ENCODE measurements at regions not wholly inside any gene's neighbourhood (a gene's known extent, or its start where the extent isn't known, plus 50 kb on each side); places are given as distances from the start of the nearest gene placed in this dataset.

DNA sequence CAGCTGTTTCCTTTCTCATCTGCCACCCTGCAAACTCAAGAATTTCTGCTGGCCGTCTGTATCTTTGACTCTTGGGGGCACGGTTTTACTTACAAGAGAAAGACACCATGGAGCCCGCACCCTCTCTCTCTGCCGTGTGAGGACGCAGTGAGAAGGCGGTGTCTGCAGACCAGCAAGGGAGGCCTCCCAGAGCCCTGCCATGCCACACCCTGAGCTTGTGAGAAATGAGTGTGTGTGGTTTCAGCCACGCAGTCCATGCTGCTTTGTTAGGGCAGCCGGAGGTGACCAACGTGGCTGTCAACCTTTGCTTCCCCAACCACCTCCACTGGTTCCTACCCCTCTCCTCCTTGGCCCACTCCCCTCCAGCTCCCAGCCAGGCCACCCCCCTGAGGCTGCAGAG, 70.1 kb upstream of the NUP50 start:
- TF ChIP-seq ZEB2 (IDR thresholded peaks at IDR 0.05) (no peak), SP2 (IDR thresholded peaks at IDR 0.05; ENCODE audit: extremely low read depth, low read depth, low read length, poor library complexity, severe bottlenecking) (no peak), FOXA1 (IDR thresholded peaks at IDR 0.05; ENCODE audit: borderline replicate concordance) (no peak), GATA2 (CRISPR knock-in tag; IDR thresholded peaks at IDR 0.05) (no peak), RNF2 (IDR thresholded peaks at IDR 0.05) (no peak), POLR3G (IDR thresholded peaks at IDR 0.05; ENCODE audit: extremely low read depth, insufficient read length, insufficient replicate concordance) (no peak), RCOR1 (IDR thresholded peaks at IDR 0.05; ENCODE audit: borderline replicate concordance in 1 of 2, low read depth in 2 of 2, low read length in 2 of 2) (no peak), MTA3 (IDR thresholded peaks at IDR 0.05; ENCODE audit: borderline replicate concordance) (no peak), TEAD4 (IDR thresholded peaks at IDR 0.05; ENCODE audit: low read length) (no peak), TEAD4 (CRISPR knock-in tag; IDR thresholded peaks at IDR 0.05; ENCODE audit: borderline replicate concordance) (no peak), ARID1B (IDR thresholded peaks at IDR 0.05) (no peak), STAT5B (CRISPR knock-in tag; IDR thresholded peaks at IDR 0.05) (no peak)
- TF ChIP-seq, protein P1, sequence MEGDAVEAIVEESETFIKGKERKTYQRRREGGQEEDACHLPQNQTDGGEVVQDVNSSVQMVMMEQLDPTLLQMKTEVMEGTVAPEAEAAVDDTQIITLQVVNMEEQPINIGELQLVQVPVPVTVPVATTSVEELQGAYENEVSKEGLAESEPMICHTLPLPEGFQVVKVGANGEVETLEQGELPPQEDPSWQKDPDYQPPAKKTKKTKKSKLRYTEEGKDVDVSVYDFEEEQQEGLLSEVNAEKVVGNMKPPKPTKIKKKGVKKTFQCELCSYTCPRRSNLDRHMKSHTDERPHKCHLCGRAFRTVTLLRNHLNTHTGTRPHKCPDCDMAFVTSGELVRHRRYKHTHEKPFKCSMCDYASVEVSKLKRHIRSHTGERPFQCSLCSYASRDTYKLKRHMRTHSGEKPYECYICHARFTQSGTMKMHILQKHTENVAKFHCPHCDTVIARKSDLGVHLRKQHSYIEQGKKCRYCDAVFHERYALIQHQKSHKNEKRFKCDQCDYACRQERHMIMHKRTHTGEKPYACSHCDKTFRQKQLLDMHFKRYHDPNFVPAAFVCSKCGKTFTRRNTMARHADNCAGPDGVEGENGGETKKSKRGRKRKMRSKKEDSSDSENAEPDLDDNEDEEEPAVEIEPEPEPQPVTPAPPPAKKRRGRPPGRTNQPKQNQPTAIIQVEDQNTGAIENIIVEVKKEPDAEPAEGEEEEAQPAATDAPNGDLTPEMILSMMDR (IDR thresholded peaks at IDR 0.05 in 2 of 3, conservative IDR thresholded peaks at IDR 0.05 in 1 of 3; ENCODE audit: insufficient read depth in 2 of 3, low read depth in 1 of 3, low read length in 3 of 3), result no peak
- TF ChIP-seq, protein P2, sequence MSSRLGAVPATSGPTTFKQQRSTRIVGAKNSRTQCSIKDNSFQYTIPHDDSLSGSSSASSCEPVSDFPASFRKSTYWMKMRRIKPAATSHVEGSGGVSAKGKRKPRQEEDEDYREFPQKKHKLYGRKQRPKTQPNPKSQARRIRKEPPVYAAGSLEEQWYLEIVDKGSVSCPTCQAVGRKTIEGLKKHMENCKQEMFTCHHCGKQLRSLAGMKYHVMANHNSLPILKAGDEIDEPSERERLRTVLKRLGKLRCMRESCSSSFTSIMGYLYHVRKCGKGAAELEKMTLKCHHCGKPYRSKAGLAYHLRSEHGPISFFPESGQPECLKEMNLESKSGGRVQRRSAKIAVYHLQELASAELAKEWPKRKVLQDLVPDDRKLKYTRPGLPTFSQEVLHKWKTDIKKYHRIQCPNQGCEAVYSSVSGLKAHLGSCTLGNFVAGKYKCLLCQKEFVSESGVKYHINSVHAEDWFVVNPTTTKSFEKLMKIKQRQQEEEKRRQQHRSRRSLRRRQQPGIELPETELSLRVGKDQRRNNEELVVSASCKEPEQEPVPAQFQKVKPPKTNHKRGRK (tag; IDR thresholded peaks at IDR 0.05), result no peak
